ENCODE measurements at regions not wholly inside any gene's neighbourhood (a gene's known extent, or its start where the extent isn't known, plus 50 kb on each side); places are given as distances from the start of the nearest gene placed in this dataset.

GRCh38 chr4:81631958-81632441 lies 160.3 kb upstream of the RASGEF1B start:
- 37 to 77% methylated on average over 4 of the region's 4 CpGs for WGBS, 2 donors
- Histone ChIP-seq H3K27ac (ENCODE audit: low read depth in 1 of 2, low read length in 1 of 2) (no peak overlapping the region), H3K27me3 (ENCODE audit: control insufficient read depth in 3 of 3, insufficient read depth in 3 of 3, low read length in 2 of 3) (no peaks in the 10 kb centered on the region), H3K9me3 (ENCODE audit: control insufficient read depth in 4 of 4, insufficient read depth in 3 of 4, low read length in 3 of 4) (no peaks in the 10 kb centered on the region), H3K4me1 (ENCODE audit: control insufficient read depth in 5 of 5, insufficient read depth in 5 of 5, low read length in 5 of 5) (peaks cover 0 to 5% (median 0%) of the 10 kb centered on the region in 5 donors), H3K4me3 (no peak overlapping the region), H3K9ac (ENCODE audit: insufficient read depth in 1 of 2, low read length in 2 of 2) (no peak overlapping the region), H3K36me3 (ENCODE audit: control insufficient read depth in 4 of 4, insufficient read depth in 4 of 4, low read length in 4 of 4) (no peaks in the 10 kb centered on the region)
- TF ChIP-seq CTCF (IDR thresholded peaks at IDR 0.05; ENCODE audit: control extremely low read depth, extremely low read depth), result no peak
- peak; percentile 35 for ATAC-seq (ENCODE audit: insufficient read depth, low FRiP score)
- DNase-seq, result peak in 2 of 3 donors; percentile 14 to 19

- WGBS, 2 donors, result 44 to 60% methylated on average over 4 of the region's 4 CpGs
- H3K36me3 ChIP-seq (ENCODE audit: control insufficient read depth in 4 of 4, insufficient read depth in 4 of 4, low read length in 4 of 4), result no peaks in the 10 kb centered on the region
Measured at GRCh38 chr4:81629366-81629765, 157.7 kb upstream of the RASGEF1B start.

GRCh38 chr4:81628489-81628888 lies 156.8 kb upstream of the RASGEF1B start:
- DNase-seq, result no peak
- no peak for ATAC-seq (ENCODE audit: insufficient read depth, low FRiP score)
- H3K9me3 ChIP-seq (ENCODE audit: control insufficient read depth in 4 of 4, insufficient read depth in 3 of 4, low read length in 3 of 4), result no peaks in the 10 kb centered on the region
- WGBS, 2 donors, result 74 to 75% methylated on average over 3 of the region's 3 CpGs
- H3K4me1 ChIP-seq (ENCODE audit: control insufficient read depth in 5 of 5, insufficient read depth in 5 of 5, low read length in 5 of 5), result peaks cover 0 to 5% (median 0%) of the 10 kb centered on the region in 5 donors
- no peak overlapping the region for H3K27ac ChIP-seq (ENCODE audit: low read depth in 1 of 2, low read length in 1 of 2)
- no peak for TF ChIP-seq CTCF (IDR thresholded peaks at IDR 0.05; ENCODE audit: control extremely low read depth, extremely low read depth)
- no peak overlapping the region for H3K4me3 ChIP-seq
- H3K9ac ChIP-seq (ENCODE audit: insufficient read depth in 1 of 2, low read length in 2 of 2), result no peak overlapping the region
- H3K36me3 ChIP-seq (ENCODE audit: control insufficient read depth in 4 of 4, insufficient read depth in 4 of 4, low read length in 4 of 4), result no peaks in the 10 kb centered on the region
- H3K27me3 ChIP-seq (ENCODE audit: control insufficient read depth in 3 of 3, insufficient read depth in 3 of 3, low read length in 2 of 3), result no peaks in the 10 kb centered on the region

More at GRCh38 chr4:81629366-81629765, 157.7 kb upstream of the RASGEF1B start:
- H3K9ac ChIP-seq (ENCODE audit: insufficient read depth in 1 of 2, low read length in 2 of 2), result no peak overlapping the region
- no peak overlapping the region for H3K27ac ChIP-seq (ENCODE audit: low read depth in 1 of 2, low read length in 1 of 2)
- DNase-seq, result no peak
- H3K4me3 ChIP-seq, result no peak overlapping the region
- H3K4me1 ChIP-seq (ENCODE audit: control insufficient read depth in 5 of 5, insufficient read depth in 5 of 5, low read length in 5 of 5), result peaks cover 0 to 5% (median 0%) of the 10 kb centered on the region in 5 donors
- TF ChIP-seq CTCF (IDR thresholded peaks at IDR 0.05; ENCODE audit: control extremely low read depth, extremely low read depth), result no peak
- ATAC-seq (ENCODE audit: insufficient read depth, low FRiP score), result no peak
- H3K9me3 ChIP-seq (ENCODE audit: control insufficient read depth in 4 of 4, insufficient read depth in 3 of 4, low read length in 3 of 4), result no peaks in the 10 kb centered on the region
- no peaks in the 10 kb centered on the region for H3K27me3 ChIP-seq (ENCODE audit: control insufficient read depth in 3 of 3, insufficient read depth in 3 of 3, low read length in 2 of 3)

- H3K27me3 ChIP-seq (ENCODE audit: control insufficient read depth in 3 of 3, insufficient read depth in 3 of 3, low read length in 2 of 3), result no peaks in the 10 kb centered on the region
- H3K4me1 ChIP-seq (ENCODE audit: control insufficient read depth in 5 of 5, insufficient read depth in 5 of 5, low read length in 5 of 5), result peaks cover 0 to 5% (median 0%) of the 10 kb centered on the region in 5 donors
- 90 to 95% methylated on average over 2 of the region's 2 CpGs for whole genome bisulfite sequencing, 2 donors
- TF ChIP-seq CTCF (IDR thresholded peaks at IDR 0.05; ENCODE audit: control extremely low read depth, extremely low read depth), result no peak
- no peak overlapping the region for H3K9ac ChIP-seq (ENCODE audit: insufficient read depth in 1 of 2, low read length in 2 of 2)
- no peaks in the 10 kb centered on the region for H3K9me3 ChIP-seq (ENCODE audit: control insufficient read depth in 4 of 4, insufficient read depth in 3 of 4, low read length in 3 of 4)
- peak; percentile 29 to 47 (median 30) for DNase-seq
- H3K36me3 ChIP-seq (ENCODE audit: control insufficient read depth in 4 of 4, insufficient read depth in 4 of 4, low read length in 4 of 4), result no peaks in the 10 kb centered on the region
- H3K27ac ChIP-seq (ENCODE audit: low read depth in 1 of 2, low read length in 1 of 2), result no peak overlapping the region
- no peak for ATAC-seq (ENCODE audit: insufficient read depth, low FRiP score)
- no peak overlapping the region for H3K4me3 ChIP-seq
Measured at GRCh38 chr4:81627590-81627989, 155.9 kb upstream of the RASGEF1B start.
